ENCODE measurements at regions not wholly inside any gene's neighbourhood (a gene's known extent, or its start where the extent isn't known, plus 50 kb on each side); places are given as distances from the start of the nearest gene placed in this dataset.
"Not testable (repeated sequence)": the region's sequence is repeated elsewhere in the genome, so short reads cannot be mapped to it uniquely, and the experiment has no call there.

DNA sequence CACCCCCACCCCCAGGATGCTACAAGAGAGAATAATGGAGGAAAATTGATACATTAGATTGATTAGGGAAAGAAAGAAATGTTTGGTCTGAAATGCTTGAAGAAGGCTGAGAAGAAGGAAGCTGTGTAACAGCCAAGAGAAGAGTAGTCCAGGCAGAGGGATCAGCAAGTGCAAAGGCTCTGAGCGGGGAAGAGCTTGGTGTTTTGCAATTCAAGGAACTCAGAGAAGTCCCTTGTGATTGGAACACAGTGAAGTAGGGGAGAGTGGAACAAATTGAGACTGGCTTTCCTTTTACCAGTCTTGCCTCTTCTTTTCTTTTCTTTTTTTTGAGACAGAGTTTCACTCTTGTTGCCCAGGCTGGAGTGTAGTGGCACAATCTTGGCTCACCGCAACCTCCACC lies 76.6 kb upstream of the CHD6 start:
- CTCF ChIA-PET, result interaction anchor here (1.1 kb wide), 1 partner anchor 39 kb away, joined by 3 read pairs; no protein-coding TSS in a partner anchor
- TF ChIP-seq, protein P1, sequence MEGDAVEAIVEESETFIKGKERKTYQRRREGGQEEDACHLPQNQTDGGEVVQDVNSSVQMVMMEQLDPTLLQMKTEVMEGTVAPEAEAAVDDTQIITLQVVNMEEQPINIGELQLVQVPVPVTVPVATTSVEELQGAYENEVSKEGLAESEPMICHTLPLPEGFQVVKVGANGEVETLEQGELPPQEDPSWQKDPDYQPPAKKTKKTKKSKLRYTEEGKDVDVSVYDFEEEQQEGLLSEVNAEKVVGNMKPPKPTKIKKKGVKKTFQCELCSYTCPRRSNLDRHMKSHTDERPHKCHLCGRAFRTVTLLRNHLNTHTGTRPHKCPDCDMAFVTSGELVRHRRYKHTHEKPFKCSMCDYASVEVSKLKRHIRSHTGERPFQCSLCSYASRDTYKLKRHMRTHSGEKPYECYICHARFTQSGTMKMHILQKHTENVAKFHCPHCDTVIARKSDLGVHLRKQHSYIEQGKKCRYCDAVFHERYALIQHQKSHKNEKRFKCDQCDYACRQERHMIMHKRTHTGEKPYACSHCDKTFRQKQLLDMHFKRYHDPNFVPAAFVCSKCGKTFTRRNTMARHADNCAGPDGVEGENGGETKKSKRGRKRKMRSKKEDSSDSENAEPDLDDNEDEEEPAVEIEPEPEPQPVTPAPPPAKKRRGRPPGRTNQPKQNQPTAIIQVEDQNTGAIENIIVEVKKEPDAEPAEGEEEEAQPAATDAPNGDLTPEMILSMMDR (IDR thresholded peaks at IDR 0.05; ENCODE audit: control extremely low read depth, extremely low read depth, low read depth, missing control alignments), result no peak
- POLR2A ChIA-PET, result no interaction called here
- DNase-seq (ENCODE audit: extremely low spot score), result no peak

DNA sequence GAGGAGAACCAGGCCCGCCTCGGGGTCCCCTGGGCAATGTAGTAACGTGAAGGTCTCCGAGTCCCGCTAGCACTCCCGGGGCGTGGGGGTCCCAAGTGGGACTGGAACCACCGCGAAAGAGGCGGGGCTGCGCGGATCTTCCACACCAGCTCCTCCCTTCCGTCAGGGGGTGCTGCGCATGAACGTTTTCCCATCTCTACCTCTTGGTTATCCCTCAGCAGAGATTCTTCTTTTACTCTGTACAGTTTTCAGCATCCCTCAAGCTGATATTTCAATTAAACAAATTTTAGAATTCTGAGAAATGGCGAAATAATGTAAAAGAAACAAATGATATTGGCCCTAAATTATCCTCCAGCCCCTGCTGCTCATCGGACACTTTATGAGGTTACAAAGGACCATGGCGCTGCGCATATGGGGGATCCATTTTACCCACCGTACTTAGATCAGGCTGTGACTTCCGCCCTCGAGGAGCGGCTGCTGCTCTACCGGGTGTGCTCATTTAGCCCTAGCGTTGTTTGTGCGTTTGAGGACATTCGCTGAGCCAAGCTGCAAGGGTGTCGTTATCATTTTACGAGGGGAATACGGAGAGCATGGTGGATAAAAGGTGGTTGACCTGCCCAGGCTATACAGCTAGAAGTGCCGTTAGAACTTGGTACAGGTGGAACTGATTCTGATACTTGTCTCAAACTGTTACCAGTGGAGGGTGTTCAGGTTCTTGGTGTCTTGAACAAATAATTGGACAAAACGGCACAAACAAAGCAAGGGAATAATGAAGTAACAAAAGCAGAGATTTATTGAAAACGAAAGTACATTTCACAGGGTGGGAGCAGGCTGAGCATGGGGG lies 75.2 kb upstream of the CHD6 start:
- ChIA-PET CTCF (interaction anchor here (0.7 to 1.9 kb wide), 15 partner anchors 9 to 840 kb away, joined by 3 to 9 read pairs (median 3); partner anchors contain the start of gene CHD6), POLR2A (interaction anchor here (0.6 to 1.5 kb wide), 2 partner anchors 75 to 811 kb away, joined by 3 to 5 read pairs; partner anchors contain the start of gene CHD6)
- DNase-seq (ENCODE audit: extremely low spot score), result peak; percentile 76
- TF ChIP-seq, protein P1 (IDR thresholded peaks at IDR 0.05; ENCODE audit: control extremely low read depth, extremely low read depth, low read depth, missing control alignments), result peak; percentile 26

DNA sequence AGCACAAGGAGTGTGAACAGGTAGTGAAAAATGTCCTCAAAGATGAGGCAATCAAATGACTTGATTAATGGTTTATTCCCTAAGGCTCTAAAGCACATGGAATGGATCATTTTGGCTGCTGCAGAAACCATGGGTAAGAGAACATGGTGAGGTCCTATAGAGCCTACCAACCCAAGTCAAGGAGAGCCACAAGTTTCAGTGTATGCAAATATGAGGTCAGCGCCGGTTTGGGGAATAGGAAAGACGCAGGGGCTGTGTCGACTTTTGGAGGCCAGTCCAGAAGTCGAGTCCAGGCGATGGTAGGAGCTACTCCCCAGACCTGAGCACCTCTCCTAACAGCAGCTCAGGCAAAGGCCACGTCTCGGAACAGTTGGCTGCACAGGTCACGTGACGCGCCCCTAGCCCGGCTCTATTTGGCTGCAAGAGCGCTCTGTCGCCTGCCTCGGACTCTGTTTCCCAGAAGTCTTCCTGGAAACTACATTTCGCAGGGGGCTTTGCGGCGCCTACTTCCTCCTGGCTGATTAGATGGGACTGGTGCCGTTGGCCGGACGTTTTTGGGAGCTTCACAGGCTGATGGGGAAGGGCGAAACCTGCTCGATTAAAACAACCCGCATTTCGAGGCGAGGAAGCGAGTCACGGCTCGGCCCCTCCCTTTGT lies 74.4 kb upstream of the CHD6 start:
- POLR2A ChIA-PET, result interaction anchor here (0.6 to 1.5 kb wide), 2 partner anchors 74 to 810 kb away, joined by 3 to 5 read pairs; partner anchors contain the start of gene CHD6
- peak; percentile 64 for DNase-seq (ENCODE audit: extremely low spot score)
- CTCF ChIA-PET, result interaction anchor here (0.7 to 1.9 kb wide), 15 partner anchors 9 to 840 kb away, joined by 3 to 9 read pairs (median 3); partner anchors contain the start of gene CHD6
- TF ChIP-seq, protein P1 (IDR thresholded peaks at IDR 0.05; ENCODE audit: control extremely low read depth, extremely low read depth, low read depth, missing control alignments), result no peak

DNA sequence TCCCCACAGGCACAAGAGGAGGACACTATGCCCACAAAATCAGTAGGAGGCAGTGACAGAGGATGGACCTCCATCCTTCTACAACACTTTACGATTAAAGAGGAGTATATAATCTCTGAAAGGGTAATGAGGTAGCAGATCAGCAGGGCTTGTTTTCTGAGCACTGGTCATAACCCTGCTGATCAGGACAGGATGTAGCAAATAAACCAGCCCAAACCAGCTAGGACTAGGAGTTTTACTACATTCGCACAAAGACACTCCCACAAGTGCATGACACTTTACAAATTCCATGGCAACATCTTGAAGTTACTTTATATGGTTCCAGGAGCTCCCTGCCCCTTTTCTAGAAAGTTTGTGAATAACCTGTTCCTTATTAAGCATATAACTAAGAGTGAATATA lies 73.3 kb upstream of the CHD6 start:
- DNase-seq (ENCODE audit: extremely low spot score), result no peak
- TF ChIP-seq, protein P1 (IDR thresholded peaks at IDR 0.05; ENCODE audit: control extremely low read depth, extremely low read depth, low read depth, missing control alignments), result no peak
- POLR2A ChIA-PET, result no interaction called here
- CTCF ChIA-PET, result interaction anchor here (1.2 kb wide), 1 partner anchor 19 kb away, joined by 3 read pairs; no protein-coding TSS in a partner anchor

DNA sequence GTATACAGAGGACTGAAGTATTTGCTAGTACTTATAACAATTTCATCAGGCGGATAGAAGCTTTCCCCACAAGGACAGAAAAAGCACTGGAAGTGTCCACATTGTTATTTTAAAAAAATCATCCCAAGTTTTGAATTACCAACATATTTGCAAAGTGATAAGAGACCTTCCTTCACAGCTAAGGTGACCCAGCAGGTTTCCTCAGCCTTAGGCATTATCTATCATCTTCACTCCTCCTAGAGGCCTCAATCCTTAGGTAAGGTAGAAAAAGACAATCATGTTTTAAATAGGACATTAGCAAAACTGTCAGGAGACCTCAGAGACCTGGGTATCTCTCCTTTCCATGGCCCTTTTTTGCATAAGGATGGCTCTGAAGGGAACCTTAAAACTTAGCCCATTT lies 72.5 kb upstream of the CHD6 start:
- DNase-seq (ENCODE audit: extremely low spot score), result no peak
- TF ChIP-seq, protein P1 (IDR thresholded peaks at IDR 0.05; ENCODE audit: control extremely low read depth, extremely low read depth, low read depth, missing control alignments), result no peak
- ChIA-PET POLR2A (no interaction called here), CTCF (interaction anchor here (1.2 kb wide), 1 partner anchor 18 kb away, joined by 3 read pairs; no protein-coding TSS in a partner anchor)

DNA sequence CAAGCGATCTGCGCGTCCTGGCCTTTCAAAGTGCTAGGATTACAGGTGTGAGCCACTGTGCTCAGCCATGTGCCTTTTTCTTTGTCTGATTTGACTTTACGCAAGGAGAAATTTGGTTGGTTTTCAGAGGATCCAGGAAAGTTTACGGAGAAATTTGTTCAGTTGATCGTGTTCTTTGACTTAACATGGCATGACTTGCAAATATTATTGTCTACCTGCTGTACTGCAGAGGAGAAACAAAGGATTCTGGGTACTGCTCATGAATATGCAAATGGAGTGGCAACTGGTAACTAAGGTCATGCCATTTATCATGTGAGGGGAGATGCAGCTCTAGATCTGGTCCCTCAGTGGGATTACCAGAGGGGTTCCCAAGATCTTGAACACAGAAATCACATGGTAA lies 68.8 kb upstream of the CHD6 start:
- POLR2A ChIA-PET, result no interaction called here

DNA sequence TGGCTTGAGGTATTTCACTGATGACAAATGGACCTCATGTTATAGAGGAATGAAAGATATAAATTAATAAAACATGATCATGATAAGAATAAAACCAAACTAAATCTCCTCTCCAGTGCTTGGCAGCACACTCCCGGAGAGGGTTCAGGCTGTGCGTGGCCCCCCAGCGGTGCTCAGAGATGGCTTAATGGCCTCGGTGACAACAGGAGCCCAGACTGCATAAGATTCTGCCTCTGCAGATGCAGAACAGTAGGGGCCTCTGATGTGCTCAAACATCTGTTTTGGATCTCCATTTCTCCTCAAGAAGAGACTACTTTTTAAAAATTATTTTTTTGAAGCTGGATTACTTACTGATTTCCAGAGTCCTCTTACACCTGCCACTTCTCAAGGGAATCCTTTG lies 67.0 kb upstream of the CHD6 start:
- POLR2A ChIA-PET; CTCF ChIA-PET; DNase-seq (ENCODE audit: extremely low spot score): not testable (repeated sequence)

More for the DNA sequence above, 68.8 kb upstream of the CHD6 start:
- TF ChIP-seq, protein P1 (IDR thresholded peaks at IDR 0.05; ENCODE audit: control extremely low read depth, extremely low read depth, low read depth, missing control alignments), result no peak
- DNase-seq (ENCODE audit: extremely low spot score), result no peak
- CTCF ChIA-PET, result interaction anchor here (3.2 kb wide), 1 partner anchor 10 kb away, joined by 12 read pairs; no protein-coding TSS in a partner anchor

All from GM10248 (cell line).